GM23338 (cell line): ENCODE measurements at regions not wholly inside any gene's neighbourhood (a gene's known extent, or its start where the extent isn't known, plus 50 kb on each side); places are given as distances from the start of the nearest gene placed in this dataset.

Experiments used
- CREB1 ChIP-seq: fragments of 250-450 bp; sonication (Bioruptor Pico); IDR thresholded peaks from 2 replicates; pipeline ENCODE4 v1.5.0; 2020; ENCODE audit warnings: low read depth, mild to moderate bottlenecking, moderate library complexity
- EZH2 ChIP-seq: fragments of 200-600 bp; sonication (generic); IDR thresholded peaks from one replicate; pipeline ENCODE4 v1.8.0; 2017; ENCODE audit warnings: antibody characterized with exemption, mild to moderate bottlenecking, low read depth; ENCODE audit not compliant: unreplicated experiment
- EZH2phosphoT487 ChIP-seq: fragments of 200-600 bp; sonication (generic); IDR thresholded peaks from one replicate; pipeline ENCODE4 v1.8.1; 2018; ENCODE audit warnings: antibody characterized with exemption; ENCODE audit not compliant: unreplicated experiment
- JUNB ChIP-seq: IDR thresholded peaks from one replicate; pipeline ENCODE4 v1.6.1; 2016; ENCODE audit warnings: antibody characterized with exemption; ENCODE audit not compliant: unreplicated experiment
- NANOG ChIP-seq: IDR thresholded peaks from 2 replicates; pipeline ENCODE4 v1.6.1; 2016; ENCODE audit warnings: antibody characterized with exemption, borderline replicate concordance
- POLR2AphosphoS5 ChIP-seq: IDR thresholded peaks from 2 replicates; pipeline ENCODE4 v1.6.1; 2016; ENCODE audit warnings: antibody characterized with exemption, low read depth
- STAT1 ChIP-seq: IDR thresholded peaks from one replicate; pipeline ENCODE4 v1.6.1; 2016; ENCODE audit warnings: antibody characterized with exemption; ENCODE audit not compliant: unreplicated experiment
- ZNF331 ChIP-seq: fragments of 250-450 bp; sonication (Bioruptor Pico); IDR thresholded peaks from 2 replicates; pipeline ENCODE4 v1.5.0; 2020; ENCODE audit warnings: low read depth, mild to moderate bottlenecking, moderate library complexity
- TF ChIP-seq, protein P1 (sequence below), 2 experiments: fragments of 200-600 bp in 1 of 2; sonication (generic) in 1 of 2; conservative IDR thresholded peaks; 2 replicates each; pipeline versions ENCODE4 v1.5.1 to v1.6.1; 2016 to 2017; ENCODE audit warnings: antibody characterized with exemption in 2 of 2, low read depth in 2 of 2, mild to moderate bottlenecking in 2 of 2, moderate library complexity in 1 of 2
- TF ChIP-seq, protein P2 (sequence below): IDR thresholded peaks from one replicate; pipeline ENCODE4 v1.6.1; 2018; ENCODE audit warnings: antibody characterized with exemption; ENCODE audit not compliant: unreplicated experiment
- TF ChIP-seq, protein P3 (sequence below): IDR thresholded peaks from 2 replicates; pipeline ENCODE4 v1.6.1; 2016; ENCODE audit warnings: antibody characterized with exemption

DNA sequence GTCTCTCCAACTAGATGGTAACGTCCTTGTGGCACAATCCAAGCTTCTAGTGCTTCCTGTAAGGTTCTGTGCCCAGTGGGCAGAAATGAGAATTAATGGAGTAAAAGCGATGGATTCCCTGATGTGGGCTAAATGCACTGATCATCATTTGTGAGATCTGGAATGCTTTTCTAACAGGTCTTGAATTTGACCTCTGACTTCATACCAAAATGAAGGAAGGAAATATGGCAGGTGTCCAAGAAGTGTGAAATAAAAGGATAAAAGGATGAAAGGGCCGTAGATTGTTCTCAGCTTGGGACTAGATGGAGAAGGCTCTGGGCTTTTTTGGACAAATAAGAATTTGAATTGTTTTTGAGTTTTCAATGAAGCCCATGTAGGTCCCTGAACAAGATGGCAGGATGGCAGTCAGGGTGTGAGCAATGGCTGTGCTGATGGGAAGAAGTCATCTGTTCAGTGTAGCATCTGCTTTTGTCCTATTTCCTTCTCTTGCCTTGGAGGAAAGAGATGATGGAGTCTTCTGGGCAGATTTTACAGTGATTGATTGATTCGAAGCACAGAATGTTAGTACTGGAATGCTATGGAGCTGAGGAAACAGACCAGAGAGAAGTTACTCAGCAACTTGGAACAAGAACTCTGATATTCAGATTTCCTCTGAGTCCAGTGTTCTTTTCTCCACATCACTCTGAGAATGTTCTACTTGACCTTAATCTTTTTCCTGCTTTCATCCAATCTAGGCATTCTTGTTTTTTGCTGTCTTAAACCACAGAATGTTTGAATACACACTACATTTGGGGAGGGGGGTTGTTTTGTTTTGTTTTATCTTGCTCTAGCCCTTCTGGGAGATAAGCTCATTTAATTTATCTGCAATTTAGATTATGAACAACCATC is 286.0 kb downstream of the HLX start:
- TF ChIP-seq, protein P1, sequence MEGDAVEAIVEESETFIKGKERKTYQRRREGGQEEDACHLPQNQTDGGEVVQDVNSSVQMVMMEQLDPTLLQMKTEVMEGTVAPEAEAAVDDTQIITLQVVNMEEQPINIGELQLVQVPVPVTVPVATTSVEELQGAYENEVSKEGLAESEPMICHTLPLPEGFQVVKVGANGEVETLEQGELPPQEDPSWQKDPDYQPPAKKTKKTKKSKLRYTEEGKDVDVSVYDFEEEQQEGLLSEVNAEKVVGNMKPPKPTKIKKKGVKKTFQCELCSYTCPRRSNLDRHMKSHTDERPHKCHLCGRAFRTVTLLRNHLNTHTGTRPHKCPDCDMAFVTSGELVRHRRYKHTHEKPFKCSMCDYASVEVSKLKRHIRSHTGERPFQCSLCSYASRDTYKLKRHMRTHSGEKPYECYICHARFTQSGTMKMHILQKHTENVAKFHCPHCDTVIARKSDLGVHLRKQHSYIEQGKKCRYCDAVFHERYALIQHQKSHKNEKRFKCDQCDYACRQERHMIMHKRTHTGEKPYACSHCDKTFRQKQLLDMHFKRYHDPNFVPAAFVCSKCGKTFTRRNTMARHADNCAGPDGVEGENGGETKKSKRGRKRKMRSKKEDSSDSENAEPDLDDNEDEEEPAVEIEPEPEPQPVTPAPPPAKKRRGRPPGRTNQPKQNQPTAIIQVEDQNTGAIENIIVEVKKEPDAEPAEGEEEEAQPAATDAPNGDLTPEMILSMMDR (conservative IDR thresholded peaks at IDR 0.05; ENCODE audit: low read depth in 2 of 2): no peak
- no peak for TF ChIP-seq EZH2phosphoT487
- no peak for TF ChIP-seq EZH2
- TF ChIP-seq, protein P2, sequence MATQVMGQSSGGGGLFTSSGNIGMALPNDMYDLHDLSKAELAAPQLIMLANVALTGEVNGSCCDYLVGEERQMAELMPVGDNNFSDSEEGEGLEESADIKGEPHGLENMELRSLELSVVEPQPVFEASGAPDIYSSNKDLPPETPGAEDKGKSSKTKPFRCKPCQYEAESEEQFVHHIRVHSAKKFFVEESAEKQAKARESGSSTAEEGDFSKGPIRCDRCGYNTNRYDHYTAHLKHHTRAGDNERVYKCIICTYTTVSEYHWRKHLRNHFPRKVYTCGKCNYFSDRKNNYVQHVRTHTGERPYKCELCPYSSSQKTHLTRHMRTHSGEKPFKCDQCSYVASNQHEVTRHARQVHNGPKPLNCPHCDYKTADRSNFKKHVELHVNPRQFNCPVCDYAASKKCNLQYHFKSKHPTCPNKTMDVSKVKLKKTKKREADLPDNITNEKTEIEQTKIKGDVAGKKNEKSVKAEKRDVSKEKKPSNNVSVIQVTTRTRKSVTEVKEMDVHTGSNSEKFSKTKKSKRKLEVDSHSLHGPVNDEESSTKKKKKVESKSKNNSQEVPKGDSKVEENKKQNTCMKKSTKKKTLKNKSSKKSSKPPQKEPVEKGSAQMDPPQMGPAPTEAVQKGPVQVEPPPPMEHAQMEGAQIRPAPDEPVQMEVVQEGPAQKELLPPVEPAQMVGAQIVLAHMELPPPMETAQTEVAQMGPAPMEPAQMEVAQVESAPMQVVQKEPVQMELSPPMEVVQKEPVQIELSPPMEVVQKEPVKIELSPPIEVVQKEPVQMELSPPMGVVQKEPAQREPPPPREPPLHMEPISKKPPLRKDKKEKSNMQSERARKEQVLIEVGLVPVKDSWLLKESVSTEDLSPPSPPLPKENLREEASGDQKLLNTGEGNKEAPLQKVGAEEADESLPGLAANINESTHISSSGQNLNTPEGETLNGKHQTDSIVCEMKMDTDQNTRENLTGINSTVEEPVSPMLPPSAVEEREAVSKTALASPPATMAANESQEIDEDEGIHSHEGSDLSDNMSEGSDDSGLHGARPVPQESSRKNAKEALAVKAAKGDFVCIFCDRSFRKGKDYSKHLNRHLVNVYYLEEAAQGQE: no peak
- TF ChIP-seq CREB1 (CRISPR knock-in tag): no peak
- TF ChIP-seq ZNF331 (CRISPR knock-in tag): no peak
- no peak for TF ChIP-seq POLR2AphosphoS5
- TF ChIP-seq, protein P3, sequence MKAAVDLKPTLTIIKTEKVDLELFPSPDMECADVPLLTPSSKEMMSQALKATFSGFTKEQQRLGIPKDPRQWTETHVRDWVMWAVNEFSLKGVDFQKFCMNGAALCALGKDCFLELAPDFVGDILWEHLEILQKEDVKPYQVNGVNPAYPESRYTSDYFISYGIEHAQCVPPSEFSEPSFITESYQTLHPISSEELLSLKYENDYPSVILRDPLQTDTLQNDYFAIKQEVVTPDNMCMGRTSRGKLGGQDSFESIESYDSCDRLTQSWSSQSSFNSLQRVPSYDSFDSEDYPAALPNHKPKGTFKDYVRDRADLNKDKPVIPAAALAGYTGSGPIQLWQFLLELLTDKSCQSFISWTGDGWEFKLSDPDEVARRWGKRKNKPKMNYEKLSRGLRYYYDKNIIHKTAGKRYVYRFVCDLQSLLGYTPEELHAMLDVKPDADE: no peak
- TF ChIP-seq JUNB: no peak
- TF ChIP-seq NANOG: no peak
- no peak for TF ChIP-seq STAT1
